ENCODE measurements at regions not wholly inside any gene's neighbourhood (a gene's known extent, or its start where the extent isn't known, plus 50 kb on each side); places are given as distances from the start of the nearest gene placed in this dataset.

GRCh38 chr14:50058113-50058512, 58.3 kb downstream of the VCPKMT start:
- TF ChIP-seq EZH2 (IDR thresholded peaks at IDR 0.05; ENCODE audit: low read depth, unreplicated experiment): no peak
- TF ChIP-seq POLR2AphosphoS5 (IDR thresholded peaks at IDR 0.05; ENCODE audit: low read depth): no peak

All from GM23338 (cell line).